Activated naive CD4-positive, alpha-beta T cell (primary cell): ENCODE measurements at regions not wholly inside any gene's neighbourhood (a gene's known extent, or its start where the extent isn't known, plus 50 kb on each side); places are given as distances from the start of the nearest gene placed in this dataset.

ENCODE experiments used
- DNase-seq, 4 experiments: peaks; one replicate each; lab custom pipeline; 2025; lab: John Stamatoyannopoulos, UW

DNA sequence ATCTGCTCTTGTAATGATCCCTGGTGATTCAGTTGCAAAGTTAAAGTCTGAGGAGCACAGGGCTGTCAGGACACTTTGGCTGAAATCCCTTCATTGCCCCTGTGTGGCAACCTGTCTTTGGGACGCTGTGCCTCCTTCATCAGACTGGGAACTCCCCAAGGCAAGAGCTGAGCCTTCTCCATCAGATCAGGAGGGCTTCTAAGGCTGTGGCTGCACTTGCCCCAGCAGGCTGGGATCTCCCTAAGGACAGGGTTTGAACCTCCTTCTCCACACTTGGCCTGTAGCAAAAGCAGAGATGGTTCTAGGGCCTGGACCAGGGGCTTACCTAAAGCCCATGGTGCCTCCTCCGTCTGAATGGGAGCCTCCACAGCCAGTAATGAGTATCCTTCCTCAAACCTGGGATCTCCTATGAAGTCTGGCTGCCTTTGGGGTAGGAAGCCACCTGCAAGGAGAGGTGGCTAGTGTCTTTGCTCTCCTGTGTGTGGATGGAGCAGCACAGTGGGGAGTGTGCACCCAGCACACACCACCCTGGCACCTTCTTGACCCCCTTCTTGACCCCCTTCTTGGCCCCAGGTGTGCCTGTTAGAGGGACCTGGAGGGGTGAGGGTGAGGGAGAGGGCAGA lies 79.0 kb upstream of the NKD1 start:
- DNase-seq = no peak

DNA sequence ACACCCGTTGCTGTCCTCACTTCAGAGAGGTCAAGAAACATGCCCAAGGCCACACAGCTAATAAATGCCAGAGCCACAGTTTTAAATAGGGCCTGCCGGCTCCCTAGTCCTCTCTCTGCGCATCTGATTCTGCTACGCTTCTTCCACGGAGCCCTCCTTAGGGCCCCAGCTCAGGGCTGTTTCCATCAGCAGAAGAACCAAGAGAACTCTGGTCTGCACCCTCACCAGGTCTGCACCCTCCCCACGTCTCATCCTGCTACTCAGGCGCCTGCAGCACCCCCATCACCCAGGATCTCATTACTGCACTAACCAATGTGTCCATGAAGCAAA lies 79.5 kb upstream of the NKD1 start:
- DNase-seq = no peak

DNA sequence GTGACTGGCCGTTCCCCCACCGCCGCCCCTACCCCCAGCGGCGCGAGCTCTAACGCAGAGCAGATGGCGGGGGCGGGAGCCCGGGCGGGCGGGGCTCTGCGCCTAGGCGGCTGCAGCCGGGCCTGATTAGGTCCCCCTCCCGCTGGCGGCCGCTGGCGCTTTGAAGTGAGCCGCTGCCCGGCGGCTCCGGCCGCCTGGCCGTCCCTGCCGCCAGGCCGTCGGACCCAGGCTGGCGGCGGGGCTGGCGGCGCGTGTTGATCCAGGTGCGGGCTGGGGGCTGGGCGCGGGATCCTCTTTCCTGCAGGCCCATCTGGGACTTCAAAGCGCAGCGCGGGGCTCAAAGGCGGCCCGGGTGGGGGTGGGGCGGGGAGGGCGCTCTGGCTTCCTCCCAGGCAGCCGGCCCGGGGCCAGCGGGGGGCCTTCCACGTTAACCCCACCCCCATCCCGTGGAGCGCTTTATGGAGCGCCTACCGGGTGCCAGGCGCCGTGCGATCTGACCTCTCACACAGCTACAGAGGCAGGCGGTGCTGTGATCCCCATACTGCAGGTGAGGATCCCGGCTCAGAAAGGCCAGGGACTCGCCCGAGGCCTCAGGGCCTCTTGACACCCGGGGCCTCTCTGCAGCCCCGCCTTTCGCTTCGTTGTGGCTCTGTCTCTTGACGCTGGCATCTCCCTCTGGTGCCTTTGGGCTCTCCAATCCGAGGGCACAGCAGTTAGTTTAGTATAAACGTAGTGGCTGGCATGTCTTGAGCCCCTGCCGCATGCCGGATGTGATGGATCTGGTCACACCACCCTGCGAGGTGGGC lies 80.0 kb upstream of the NKD1 start:
- DNase-seq = peak in 1 of 4 experiments; percentile 12

DNA sequence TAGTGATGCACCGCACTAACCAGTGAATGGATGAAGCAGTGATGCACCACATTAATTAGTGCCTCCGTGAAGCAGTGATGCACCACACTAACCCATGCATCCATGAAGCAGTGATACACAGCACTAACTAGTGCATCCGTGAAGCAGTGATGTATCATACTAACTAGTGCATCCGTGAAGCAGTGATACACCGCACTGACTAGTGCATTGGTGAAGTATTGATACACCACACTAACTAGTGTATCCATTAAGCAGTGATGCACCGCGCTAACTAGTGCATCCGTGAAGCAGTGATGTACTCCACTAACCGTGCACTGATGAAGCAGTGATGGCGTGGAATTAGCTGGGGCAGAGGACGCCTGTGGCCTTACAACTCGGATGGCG lies 80.6 kb upstream of the NKD1 start:
- no peak for DNase-seq

DNA sequence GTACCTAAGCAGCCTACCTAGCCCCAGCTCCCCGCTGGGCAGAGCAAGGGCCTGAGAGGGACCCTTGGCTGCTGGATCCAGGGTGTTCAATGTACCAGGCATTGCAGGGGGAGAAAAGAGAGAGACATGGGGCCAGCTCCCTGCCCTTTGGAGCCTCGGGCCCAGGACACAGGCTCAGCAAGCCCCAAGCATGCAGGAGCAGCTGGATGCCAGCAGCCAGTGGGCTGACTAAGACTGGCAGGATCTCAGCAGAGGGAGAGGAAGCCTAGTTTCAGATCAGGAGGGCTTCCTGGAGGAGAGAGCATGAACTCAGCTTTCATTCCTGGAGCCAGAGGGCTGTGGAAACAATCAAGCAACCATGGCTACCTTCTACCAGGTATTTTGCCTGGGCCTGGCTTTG lies 82.0 kb upstream of the NKD1 start:
- no peak for DNase-seq

GRCh38 chr16:50464325-50465290 lies 83.6 kb upstream of the NKD1 start:
- DNase-seq = no peak

GRCh38 chr16:50463581-50464324 lies 84.4 kb upstream of the NKD1 start:
- DNase-seq = no peak

DNA sequence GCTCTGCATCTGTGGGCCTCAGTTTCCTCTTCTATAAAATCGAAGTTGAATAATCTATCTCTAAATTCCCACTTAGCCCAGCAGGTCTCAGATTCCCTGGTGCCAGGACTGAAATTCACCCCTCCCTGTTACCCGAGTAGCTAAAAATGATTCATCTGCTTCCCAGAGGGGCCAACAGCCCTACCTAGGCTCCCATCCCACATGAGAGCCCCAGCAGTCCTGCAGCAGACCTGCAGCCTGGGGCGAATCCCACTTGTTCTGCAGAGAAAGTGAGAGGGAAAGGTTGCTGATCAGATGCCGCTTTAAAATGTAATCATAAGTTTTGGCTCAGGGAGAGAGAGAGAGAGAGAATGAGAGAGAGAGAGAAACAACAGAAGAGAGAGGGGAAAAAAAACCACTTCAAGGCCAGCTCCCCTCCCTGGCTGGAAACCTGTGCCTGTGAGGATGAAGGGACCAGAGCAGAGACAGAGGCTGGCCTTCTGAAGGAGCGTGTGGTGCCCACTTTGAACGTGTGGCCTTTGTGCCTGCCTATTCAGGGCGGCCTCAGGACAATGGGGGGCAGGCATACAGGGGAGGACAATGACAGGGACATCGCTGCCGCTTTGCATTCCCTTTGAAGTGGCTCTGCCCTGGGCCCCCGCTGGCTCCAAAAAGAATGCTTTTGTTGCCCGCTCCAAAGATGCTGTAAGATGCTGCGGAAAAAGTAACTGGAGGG lies 85.2 kb upstream of the NKD1 start:
- DNase-seq = no peak

DNA sequence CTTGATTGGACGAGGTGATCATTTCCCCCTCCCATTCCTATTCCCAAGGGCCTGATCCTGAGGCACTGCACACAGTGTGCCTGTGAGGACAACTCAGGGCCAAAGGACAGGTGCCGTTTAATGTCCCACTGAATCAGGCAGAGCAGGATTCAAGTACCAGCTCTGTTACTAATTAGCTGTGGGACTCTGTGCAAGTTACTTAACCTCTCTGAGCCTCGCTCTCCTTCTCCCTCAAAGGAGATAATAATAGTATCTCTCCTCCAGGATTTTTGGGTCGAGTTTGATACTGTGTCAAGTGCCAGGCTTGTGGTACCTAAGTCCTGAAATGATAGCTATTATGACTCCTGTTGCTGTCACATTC lies 86.8 kb upstream of the NKD1 start:
- no peak for DNase-seq

- DNase-seq = no peak
Observed at GRCh38 chr16:50460538-50461399, 87.4 kb upstream of the NKD1 start.

DNA sequence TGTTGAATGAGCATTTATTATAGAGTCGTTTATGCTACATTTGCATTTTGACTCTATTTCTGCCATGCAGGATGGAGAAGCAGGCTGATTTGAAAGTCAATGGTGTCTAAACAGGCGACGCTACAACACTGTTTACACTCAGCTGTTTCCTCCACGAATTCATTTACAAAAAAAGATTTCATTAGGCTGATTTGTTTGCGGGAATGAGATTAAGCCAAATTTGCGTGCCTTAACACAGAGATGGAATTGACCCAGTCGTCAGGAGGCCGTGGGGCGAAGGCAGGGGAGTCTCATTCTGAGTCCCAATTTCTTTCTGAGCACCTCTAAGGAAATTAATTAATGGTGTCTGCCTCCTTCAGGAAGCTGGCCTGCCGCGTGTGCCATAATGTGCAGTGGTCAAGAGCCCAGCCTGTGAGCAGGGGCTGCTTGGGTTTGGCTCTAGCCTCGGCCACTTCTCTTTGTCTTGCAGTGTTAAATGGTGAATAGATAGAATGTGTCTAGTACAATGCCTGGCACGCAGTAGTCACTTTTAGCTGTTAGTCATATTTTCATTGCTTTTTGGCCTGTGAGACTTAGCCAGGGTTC lies 88.6 kb upstream of the NKD1 start:
- DNase-seq = no peak

- DNase-seq = no peak
Observed at GRCh38 chr16:50458667-50459495, 89.3 kb upstream of the NKD1 start.

GRCh38 chr16:50457979-50458491 lies 89.2 kb upstream of the BRD7 start:
- DNase-seq = no peak

GRCh38 chr16:50457423-50457822 lies 88.6 kb upstream of the BRD7 start:
- DNase-seq = peak in 1 of 4 experiments; percentile 21

DNA sequence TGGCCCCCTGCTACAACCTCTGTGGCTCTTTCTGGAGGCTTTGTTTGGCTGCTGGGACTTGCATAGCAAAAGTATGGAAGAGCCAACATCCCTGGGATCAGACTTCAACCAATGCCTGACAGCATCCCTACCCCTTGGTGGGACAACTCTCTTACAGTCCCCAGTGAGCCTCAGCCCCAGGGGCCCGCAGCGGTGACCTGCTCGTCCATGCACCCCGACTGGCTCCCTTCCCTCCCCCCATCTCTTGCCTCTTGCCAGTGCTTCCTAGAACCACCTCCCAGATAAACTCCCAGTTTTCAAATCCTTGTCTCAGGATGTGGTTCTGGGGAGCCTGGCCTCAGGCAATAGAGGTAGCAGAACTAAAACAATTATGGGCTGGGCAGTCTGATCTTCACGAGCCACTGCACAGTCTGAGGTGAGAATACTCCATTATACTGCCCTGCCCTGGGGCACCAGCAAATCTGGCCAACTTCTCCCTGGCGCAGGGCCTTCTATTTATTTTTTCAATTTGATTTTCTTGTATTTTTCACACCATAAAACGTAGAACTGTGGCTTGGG lies 86.6 kb upstream of the BRD7 start:
- no peak for DNase-seq

- DNase-seq = no peak
Observed at GRCh38 chr16:50453446-50453845, 84.7 kb upstream of the BRD7 start.

GRCh38 chr16:50451951-50452508 lies 83.2 kb upstream of the BRD7 start:
- DNase-seq = no peak

DNA sequence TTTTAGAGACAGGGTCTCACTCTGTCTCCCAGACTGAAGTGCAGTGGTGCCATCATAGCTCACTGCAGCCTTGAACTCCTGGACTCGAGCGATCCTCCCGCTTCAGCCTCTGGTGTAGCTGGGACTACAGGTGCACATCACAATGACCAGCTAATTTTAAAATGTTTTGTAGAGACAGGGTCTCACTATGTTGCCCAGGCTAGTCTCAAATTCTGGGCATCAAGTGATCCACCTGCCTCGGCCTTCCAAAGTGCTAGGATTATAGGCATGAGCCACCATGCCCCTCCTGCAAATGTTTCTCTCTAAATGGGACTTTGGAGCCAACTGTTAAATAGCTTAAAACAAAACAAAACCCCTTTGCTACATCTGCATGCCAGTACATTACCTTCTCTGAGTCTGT lies 82.2 kb upstream of the BRD7 start:
- no peak for DNase-seq
